HG03354 (cell line): ENCODE measurements at regions not wholly inside any gene's neighbourhood (a gene's known extent, or its start where the extent isn't known, plus 50 kb on each side); places are given as distances from the start of the nearest gene placed in this dataset.

Experiments used
- ATAC-seq: cut with Tn5 transposase; IDR thresholded peaks from one replicate; pipeline ENCODE4 v1.9.1; 2021; ENCODE audit warnings: mild to moderate bottlenecking; ENCODE audit not compliant: unreplicated experiment, poor library complexity, severe bottlenecking

GRCh38 chr13:31081316-31081715, 80.4 kb downstream of the HSPH1 start:
- ATAC-seq: no peak

- ATAC-seq: no peak
Measured at GRCh38 chr13:31074756-31075155, 86.9 kb downstream of the HSPH1 start.

- peak; percentile 92 for ATAC-seq
Measured at GRCh38 chr13:31073859-31074718, 87.6 kb downstream of the HSPH1 start.

GRCh38 chr13:31072041-31072440, 89.7 kb downstream of the HSPH1 start:
- ATAC-seq: no peak

GRCh38 chr13:31069808-31070534, 91.7 kb downstream of the HSPH1 start:
- ATAC-seq: no peak

- ATAC-seq: no peak
Measured at GRCh38 chr13:31068119-31068423, 93.6 kb downstream of the HSPH1 start.

GRCh38 chr13:31067416-31068118, 94.1 kb downstream of the HSPH1 start:
- ATAC-seq: no peak

GRCh38 chr13:31064636-31065035, 97.1 kb downstream of the HSPH1 start:
- no peak for ATAC-seq

GRCh38 chr13:31063772-31064171, 97.9 kb downstream of the HSPH1 start:
- no peak for ATAC-seq

- no peak for ATAC-seq
Measured at GRCh38 chr13:31060655-31061054, 101.0 kb downstream of the HSPH1 start.

- ATAC-seq: no peak
Measured at GRCh38 chr13:31060220-31060619, 101.5 kb downstream of the HSPH1 start.

- no peak for ATAC-seq
Measured at GRCh38 chr13:31057403-31058033, 104.2 kb downstream of the HSPH1 start.

- no peak for ATAC-seq
Measured at GRCh38 chr13:31056644-31057271, 104.9 kb downstream of the HSPH1 start.

GRCh38 chr13:31055589-31055988, 106.1 kb downstream of the HSPH1 start:
- ATAC-seq: no peak

GRCh38 chr13:31054632-31055031, 107.1 kb downstream of the HSPH1 start:
- no peak for ATAC-seq

- ATAC-seq: no peak
Measured at GRCh38 chr13:31053896-31054295, 107.8 kb downstream of the HSPH1 start.

GRCh38 chr13:31053091-31053490, 108.6 kb downstream of the HSPH1 start:
- no peak for ATAC-seq

- ATAC-seq: no peak
Measured at GRCh38 chr13:31052478-31052877, 109.2 kb downstream of the HSPH1 start.

GRCh38 chr13:31051999-31052398, 109.7 kb downstream of the HSPH1 start:
- no peak for ATAC-seq
